H1 (cell line): ENCODE measurements at regions not wholly inside any gene's neighbourhood (a gene's known extent, or its start where the extent isn't known, plus 50 kb on each side); places are given as distances from the start of the nearest gene placed in this dataset.

ENCODE experiments used
- CTCF ChIA-PET: fragments of 300-600 bp; sonication (Branson Sonifier 250); formaldehyde crosslinking; loops from one replicate; lab custom pipeline; 2021; ENCODE audit not compliant: partially characterized antibody; lab: Charles Lee
- POLR2A ChIA-PET: fragments of 300-600 bp; sonication (Branson Sonifier 250); formaldehyde crosslinking; loops from one replicate; lab custom pipeline; 2021; ENCODE audit warnings: inconsistent platforms; ENCODE audit not compliant: partially characterized antibody; lab: Charles Lee
- DNase-seq, 2 experiments: peaks; one replicate each; pipeline versions ENCODE4 v3.0.0 to v3.0.0-alpha.2; 2010 to 2022; ENCODE audit warnings: low spot score in 2 of 2, low read depth in 1 of 2, mixed read lengths in 1 of 2
- FAIRE-seq: peaks from 2 replicates; lab custom pipeline; 2011; peaks lifted over from hg19 to GRCh38; lab: Jason Lieb, UNC
- H2AFZ ChIP-seq: 2 replicates; pipeline ENCODE4 v1.8.1; 2012; ENCODE audit warnings: low read length, inconsistent platforms
- H2AK5ac ChIP-seq: 2 replicates; pipeline ENCODE4 v1.6.1; 2013; ENCODE audit warnings: low read depth, low read length
- H2BK120ac ChIP-seq: replicated peaks from 2 replicates; pipeline ENCODE3; 2013; ENCODE audit warnings: low read depth, low read length, inconsistent platforms
- H2BK12ac ChIP-seq: 2 replicates; pipeline ENCODE4 v1.6.1; 2013; ENCODE audit warnings: low read depth, low read length
- H2BK15ac ChIP-seq: 2 replicates; pipeline ENCODE4 v1.6.1; 2013; ENCODE audit warnings: low read length
- H2BK20ac ChIP-seq: 2 replicates; pipeline ENCODE4 v1.6.1; 2013; ENCODE audit warnings: low read length
- H2BK5ac ChIP-seq: 2 replicates; pipeline ENCODE4 v1.6.1; 2013; ENCODE audit warnings: low read depth, low read length
- H3K14ac ChIP-seq: 2 replicates; pipeline ENCODE4 v1.6.1; 2013; ENCODE audit warnings: inconsistent platforms; ENCODE audit not compliant: insufficient read length
- H3K18ac ChIP-seq: 2 replicates; pipeline ENCODE4 v1.6.1; 2013; ENCODE audit warnings: low read length; ENCODE audit errors: extremely low read depth
- H3K23ac ChIP-seq: 2 replicates; pipeline ENCODE4 v1.6.1; 2013; ENCODE audit warnings: inconsistent platforms; ENCODE audit not compliant: insufficient read length
- H3K23me2 ChIP-seq: 2 replicates; pipeline ENCODE4 v1.6.1; 2013; ENCODE audit warnings: low read depth, low read length
- H3K27ac ChIP-seq: 2 replicates; pipeline ENCODE4 v1.6.1; 2011; ENCODE audit warnings: low read depth, low read length, inconsistent platforms
- H3K27me3 ChIP-seq, 4 experiments: replicated peaks in 1 of 4; 1 replicate in 1 of 4; 2 replicates in 3 of 4; pipeline versions ENCODE4 v1.6.1 to v1.8.1; 2011 to 2013; ENCODE audit warnings: low read length in 3 of 4, mild to moderate bottlenecking in 3 of 4, inconsistent platforms in 2 of 4, mixed read lengths in 2 of 4, moderate library complexity in 1 of 4; ENCODE audit not compliant: control insufficient read depth in 3 of 4, insufficient read depth in 3 of 4; ENCODE audit errors: extremely low read depth in 1 of 4
- H3K36me3 ChIP-seq, 4 experiments: 2 replicates each; pipeline versions ENCODE4 v1.6.1 to v1.8.1; 2011 to 2013; ENCODE audit warnings: mild to moderate bottlenecking in 4 of 4, low read length in 3 of 4, moderate library complexity in 2 of 4, control low read depth in 1 of 4, inconsistent platforms in 1 of 4; ENCODE audit not compliant: insufficient read depth in 4 of 4, control insufficient read depth in 2 of 4
- H3K4ac ChIP-seq: replicated peaks from 2 replicates; pipeline ENCODE3; 2013; ENCODE audit warnings: low read length, low read depth, mixed read lengths, inconsistent platforms; ENCODE audit not compliant: insufficient read length
- H3K4me1 ChIP-seq, 4 experiments: replicated peaks in 1 of 4; 1 replicate in 1 of 4; 2 replicates in 3 of 4; pipeline versions ENCODE4 v1.6.1 to v1.8.1; 2011 to 2013; ENCODE audit warnings: low read length in 3 of 4, inconsistent platforms in 2 of 4, mixed read lengths in 1 of 4; ENCODE audit not compliant: insufficient read depth in 4 of 4, control insufficient read depth in 3 of 4
- H3K4me2 ChIP-seq, 2 experiments: 2 replicates each; pipeline versions ENCODE4 v1.6.1 to v1.8.1; 2011 to 2013; ENCODE audit warnings: low read depth in 2 of 2, low read length in 2 of 2, control low read depth in 1 of 2, inconsistent platforms in 1 of 2, mild to moderate bottlenecking in 1 of 2; ENCODE audit not compliant: insufficient read depth in 1 of 2
- H3K4me3 ChIP-seq, 4 experiments: fragments of 200-600, 300-600 bp in 1 of 4; sonication (generic), shearing (Covaris generic), sonication (Bioruptor Twin) in 1 of 4; 2 replicates each; pipeline versions ENCODE4 v1.5.1 to v1.8.1; 2011 to 2016; ENCODE audit warnings: low read length in 4 of 4, low read depth in 3 of 4, control low read depth in 2 of 4, inconsistent platforms in 2 of 4, mild to moderate bottlenecking in 2 of 4, mixed read lengths in 1 of 4, moderate library complexity in 1 of 4; ENCODE audit not compliant: insufficient read depth in 2 of 4; ENCODE audit errors: extremely low read depth in 1 of 4
- H3K56ac ChIP-seq: replicated peaks from 2 replicates; pipeline ENCODE3; 2013; ENCODE audit warnings: low read depth, mild to moderate bottlenecking, mixed read lengths, low read length, inconsistent platforms; ENCODE audit not compliant: insufficient read length
- H3K79me1 ChIP-seq: 2 replicates; pipeline ENCODE4 v1.6.1; 2013; ENCODE audit warnings: low read depth, low read length, control low read depth
- H3K79me2 ChIP-seq, 2 experiments: 2 replicates each; pipeline versions ENCODE4 v1.6.1 to v1.8.1; 2012 to 2013; ENCODE audit warnings: low read length in 2 of 2, mild to moderate bottlenecking in 2 of 2, inconsistent platforms in 1 of 2; ENCODE audit not compliant: insufficient read depth in 2 of 2, control insufficient read depth in 1 of 2
- H3K9ac ChIP-seq, 4 experiments: replicated peaks in 1 of 4; 1 replicate in 1 of 4; 2 replicates in 3 of 4; pipeline versions ENCODE4 v1.6.1 to v1.8.1; 2011 to 2013; ENCODE audit warnings: low read depth in 3 of 4, low read length in 3 of 4, control low read depth in 2 of 4, mild to moderate bottlenecking in 2 of 4, moderate library complexity in 2 of 4, inconsistent platforms in 1 of 4; ENCODE audit errors: extremely low read depth in 1 of 4
- H3K9me3 ChIP-seq, 2 experiments: 2 replicates each; pipeline versions ENCODE4 v1.6.1 to v1.8.1; 2012 to 2013; ENCODE audit warnings: mild to moderate bottlenecking in 2 of 2, moderate library complexity in 2 of 2, control low read depth in 1 of 2, inconsistent platforms in 1 of 2, low read depth in 1 of 2, low read length in 1 of 2, mixed read lengths in 1 of 2; ENCODE audit not compliant: insufficient read depth in 2 of 2
- H4K20me1 ChIP-seq, 2 experiments: replicated peaks in 1 of 2; 2 replicates each; pipeline versions ENCODE3 to v1.8.1; 2011 to 2013; ENCODE audit warnings: inconsistent platforms in 2 of 2, low read length in 2 of 2, mild to moderate bottlenecking in 1 of 2; ENCODE audit not compliant: insufficient read depth in 2 of 2, control insufficient read depth in 1 of 2
- H4K5ac ChIP-seq: 2 replicates; pipeline ENCODE4 v1.6.1; 2013; ENCODE audit warnings: low read length, low read depth, mixed read lengths, inconsistent platforms; ENCODE audit not compliant: insufficient read length
- H4K8ac ChIP-seq: 2 replicates; pipeline ENCODE4 v1.8.0; 2013; ENCODE audit warnings: mild to moderate bottlenecking, moderate library complexity, low read length, inconsistent platforms; ENCODE audit not compliant: insufficient read depth; ENCODE audit errors: extremely low read depth
- H4K91ac ChIP-seq: replicated peaks from 2 replicates; pipeline ENCODE3; 2013; ENCODE audit warnings: low read length, mixed read lengths, inconsistent platforms; ENCODE audit not compliant: insufficient read length
- KDM4A ChIP-seq: IDR thresholded peaks from one replicate; pipeline ENCODE4 v1.7.1; 2012; ENCODE audit warnings: low read depth, mild to moderate bottlenecking, moderate library complexity, low read length, inconsistent platforms; ENCODE audit not compliant: severe bottlenecking
- TEAD4 ChIP-seq: IDR thresholded peaks from 2 replicates; pipeline ENCODE4 v1.6.1; 2012; ENCODE audit warnings: low read depth, low read length, inconsistent platforms, mixed read lengths
- WGBS, 2 experiments: shearing (Covaris generic) in 1 of 2; methylation state at CpG; one replicate each; pipeline versions ENCODE4 v1.1.6 to v1.1.7; 2013 to 2015; ENCODE audit warnings: low lambda C conversion rate in 2 of 2, mixed read lengths in 2 of 2, inconsistent platforms in 1 of 2, low coverage in 1 of 2, missing lambda C conversion rate in 1 of 2; ENCODE audit not compliant: insufficient replicate concordance in 2 of 2, insufficient coverage in 1 of 2, insufficient read length in 1 of 2; ENCODE audit errors: extremely low coverage in 1 of 2, missing lambda C conversion rate in 1 of 2; 5-methylcytosine and 5-hydroxymethylcytosine counted together

GRCh38 chrX:39534949-39535348, 562.8 kb downstream of the BCOR start:
- no peaks in the 10 kb centered on the region for H3K27me3 ChIP-seq
- POLR2A ChIA-PET, result no interaction called here
- H2BK20ac ChIP-seq, result no peak overlapping the region
- no peaks in the 10 kb centered on the region for H3K79me2 ChIP-seq
- DNase-seq (no peak), FAIRE-seq (no peak)
- no peak overlapping the region for H4K5ac ChIP-seq
- H2BK12ac ChIP-seq, result no peak overlapping the region
- no peak overlapping the region for H3K14ac ChIP-seq
- no peaks in the 10 kb centered on the region; the same call in 1 of the 2 replicates for H3K23me2 ChIP-seq
- no peak overlapping the region for H3K23ac ChIP-seq
- no peaks in the 10 kb centered on the region for H3K79me1 ChIP-seq
- H3K4me1 ChIP-seq, result no peaks in the 10 kb centered on the region
- H4K91ac ChIP-seq, result no peak overlapping the region
- H2AK5ac ChIP-seq, result no peak overlapping the region
- H3K27ac ChIP-seq, result no peak overlapping the region
- 89% methylated on average over 6 of the region's 7 CpGs; no CpG with 5 or more reads in 1 of the 2 experiments for WGBS, 2 experiments
- no peak overlapping the region for H3K4me3 ChIP-seq
- no peak overlapping the region for H2AFZ ChIP-seq
- no peak overlapping the region for H4K8ac ChIP-seq
- no peaks in the 10 kb centered on the region for H3K9me3 ChIP-seq
- no peak overlapping the region for H3K4me2 ChIP-seq
- no peak for TF ChIP-seq KDM4A
- TF ChIP-seq TEAD4, result no peak
- TF ChIP-seq, all 59 proteins: peak for 0
- no peaks in the 10 kb centered on the region for H3K36me3 ChIP-seq
- no peaks in the 10 kb centered on the region for H4K20me1 ChIP-seq
- no peak overlapping the region for H3K9ac ChIP-seq
- no peak overlapping the region for H3K4ac ChIP-seq
- H2BK15ac ChIP-seq, result no peak overlapping the region
- CTCF ChIA-PET, result no interaction called here
- no peak overlapping the region for H3K56ac ChIP-seq
- H2BK5ac ChIP-seq, result no peak overlapping the region
- no peak overlapping the region for H3K18ac ChIP-seq
- no peak overlapping the region for H2BK120ac ChIP-seq
